NCI-H2081 (cell line): ENCODE measurements at regions not wholly inside any gene's neighbourhood (a gene's known extent, or its start where the extent isn't known, plus 50 kb on each side); places are given as distances from the start of the nearest gene placed in this dataset.
A peak's percentile ranks its signal among the peaks of the same experiment; 100 is the strongest.

ENCODE experiments used
- DNase-seq, 2 experiments: peaks; one replicate each; lab custom pipeline; 2025; lab: John Stamatoyannopoulos, UW

DNA sequence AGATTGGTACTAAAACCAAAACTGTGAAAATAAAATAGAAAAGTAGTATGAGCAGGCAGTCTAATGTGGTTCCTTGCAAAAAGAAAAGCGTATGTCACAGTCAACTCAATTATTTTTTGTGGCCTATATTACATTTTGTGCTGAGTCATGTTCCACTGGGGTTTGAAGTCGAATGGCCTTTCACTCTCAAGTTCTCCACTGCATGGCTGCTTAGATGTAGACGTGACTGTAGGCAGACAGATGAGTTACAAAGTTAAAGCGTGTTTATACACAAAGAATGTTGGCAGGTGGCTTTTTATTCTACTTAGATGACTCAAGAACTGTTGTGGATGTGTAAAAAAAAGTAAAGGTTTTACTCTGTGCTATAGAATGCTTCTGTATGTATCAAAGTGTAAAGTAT lies 133.9 kb downstream of the SLITRK6 start:
- DNase-seq: peak in 1 of 2 experiments; percentile 46

DNA sequence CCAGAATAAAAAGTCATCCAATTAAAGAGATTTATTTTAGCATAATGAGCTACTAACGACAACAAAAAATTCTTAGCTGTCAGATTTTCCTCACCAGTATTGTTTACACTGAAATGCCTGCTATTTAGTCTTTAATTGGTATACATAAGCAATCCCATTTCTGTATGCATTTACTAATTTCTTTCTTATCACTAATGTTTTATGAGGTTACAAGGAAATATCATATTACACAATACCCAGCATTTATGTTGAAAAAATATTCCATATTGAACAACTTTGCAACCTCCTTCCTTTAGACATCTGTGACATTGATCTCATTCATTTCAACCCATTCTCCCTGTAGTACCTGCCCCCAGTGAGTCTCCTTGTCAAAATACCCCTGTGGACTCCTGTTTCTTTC lies 135.4 kb downstream of the SLITRK6 start:
- no peak for DNase-seq

DNA sequence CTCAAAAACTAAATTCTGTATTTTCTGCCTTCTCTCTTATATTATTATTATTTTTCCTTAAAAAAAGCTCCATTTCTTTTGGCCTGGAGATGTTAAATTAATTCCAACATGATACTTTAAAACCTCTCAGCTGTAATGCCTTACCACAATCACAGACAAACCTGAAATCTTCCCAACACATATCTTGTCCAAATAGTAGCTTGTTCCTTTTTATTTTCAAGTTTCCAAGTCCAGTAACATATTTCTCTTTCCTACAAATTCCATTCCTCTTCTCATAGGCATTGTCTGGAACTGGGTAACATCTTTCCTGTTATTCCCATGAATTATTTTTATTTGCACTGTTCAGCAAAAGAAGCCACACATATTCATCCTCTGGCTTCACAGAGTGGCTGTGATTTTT lies 137.0 kb downstream of the SLITRK6 start:
- no peak for DNase-seq

DNA sequence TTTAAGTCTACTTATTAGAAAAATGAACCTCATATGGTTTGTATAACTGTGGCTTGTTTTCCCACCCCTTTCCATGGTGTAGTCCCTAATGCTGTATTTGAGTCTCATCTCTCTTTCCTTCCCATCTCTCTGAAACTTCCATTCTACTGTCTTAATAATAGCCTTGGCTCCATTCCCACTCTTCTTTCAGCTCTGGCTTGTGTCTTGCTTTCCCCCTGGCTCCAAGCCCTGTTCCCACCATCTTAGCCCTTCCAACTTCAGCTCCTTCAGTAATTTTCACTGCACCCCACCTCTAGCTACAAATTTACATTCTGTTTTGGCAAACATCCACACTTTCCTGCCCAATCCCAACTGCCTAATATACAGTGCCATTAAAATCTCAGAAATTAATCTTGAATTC lies 137.5 kb downstream of the SLITRK6 start:
- no peak for DNase-seq

DNA sequence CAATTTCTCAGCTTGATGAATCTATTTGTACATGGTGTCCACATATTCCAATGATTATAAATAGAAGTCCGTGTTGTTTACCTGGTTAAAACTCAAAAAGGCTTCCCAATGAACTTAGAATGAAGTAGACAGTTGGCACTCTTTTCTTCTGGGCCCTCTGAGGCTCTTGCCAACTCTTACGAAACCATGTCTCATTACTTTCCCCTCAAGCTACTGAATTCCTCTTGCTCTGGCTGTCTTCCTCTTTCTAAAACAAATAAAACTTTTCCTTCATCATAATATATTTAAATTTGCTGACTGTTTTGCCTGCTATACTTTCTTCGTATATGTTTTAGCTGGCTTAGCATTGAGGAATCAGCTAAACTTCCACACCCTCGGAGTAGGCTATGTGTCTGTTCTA lies 139.7 kb downstream of the SLITRK6 start:
- DNase-seq: no peak

DNA sequence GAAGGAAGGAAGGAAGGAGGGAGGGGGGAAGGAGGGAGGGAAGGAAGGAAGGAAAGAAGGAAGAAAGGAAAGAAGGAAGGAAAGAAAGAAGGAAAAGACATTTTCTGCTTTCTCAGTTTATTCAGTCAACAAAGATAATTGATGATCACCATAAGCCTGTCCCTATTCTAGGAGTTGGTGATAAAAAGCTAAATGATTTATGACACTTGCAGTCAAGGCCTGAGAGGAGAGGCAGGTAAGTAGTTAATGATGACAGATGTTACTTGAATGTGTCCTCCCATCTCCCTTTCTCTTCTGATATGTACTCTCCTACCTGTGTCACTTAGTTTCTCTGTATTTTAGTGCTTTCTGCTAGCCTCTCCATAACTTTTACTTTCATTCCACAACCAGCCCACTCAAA lies 141.3 kb downstream of the SLITRK6 start:
- DNase-seq: no peak

DNA sequence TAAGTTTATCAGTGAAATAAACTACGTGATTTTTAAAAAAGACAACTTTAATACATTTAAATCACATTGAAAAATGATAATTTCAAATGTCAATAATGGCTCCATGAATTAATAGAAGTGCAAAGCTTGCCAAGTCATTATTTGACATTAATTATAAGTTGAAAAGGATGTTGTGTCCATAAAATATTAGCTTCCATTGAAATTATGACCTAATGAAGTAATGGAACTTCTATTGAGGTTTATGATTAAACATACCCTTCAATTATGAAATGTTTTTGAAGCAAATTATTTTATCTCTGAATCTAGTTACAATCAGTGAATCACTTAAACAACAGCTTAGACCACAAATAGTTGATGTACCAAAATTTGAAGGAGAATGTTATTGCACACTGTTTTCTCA lies 144.2 kb downstream of the SLITRK6 start:
- DNase-seq: no peak

DNA sequence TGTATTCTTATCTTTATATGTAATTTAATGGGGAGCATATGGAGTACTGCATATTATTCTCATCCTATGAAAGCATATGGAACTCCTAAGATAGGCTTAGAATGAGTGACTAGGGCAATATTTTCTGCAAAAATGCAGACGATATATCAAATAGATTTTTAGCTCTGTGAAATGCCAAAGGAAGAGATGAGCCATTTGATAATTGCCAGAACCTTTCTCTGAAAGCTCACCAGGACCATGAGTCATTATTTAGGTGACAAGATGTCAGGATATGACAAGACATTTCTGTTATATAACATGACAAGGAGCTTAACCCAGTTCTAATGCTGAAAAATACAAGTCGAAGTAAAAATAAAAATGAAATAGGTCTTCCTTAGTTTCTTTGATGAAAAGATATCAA lies 145.0 kb downstream of the SLITRK6 start:
- DNase-seq: no peak

DNA sequence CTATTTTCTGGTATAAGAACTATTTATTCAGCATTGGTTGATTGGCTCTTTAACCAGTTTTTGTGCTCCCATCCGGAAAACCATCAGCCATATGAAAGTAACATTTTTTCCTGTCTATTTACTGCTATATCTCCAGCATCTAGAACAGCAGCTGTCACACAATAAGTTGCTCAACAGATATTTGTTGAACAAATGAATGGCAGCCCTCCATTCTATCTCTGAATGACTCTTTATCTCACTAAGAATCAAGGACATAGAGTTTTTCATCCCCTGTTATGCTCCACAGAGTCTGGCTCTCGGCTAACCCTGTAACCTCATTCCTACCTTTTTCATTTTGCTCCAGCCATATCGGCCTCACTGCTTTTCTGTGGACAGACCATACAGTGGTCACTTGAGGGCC lies 145.5 kb downstream of the SLITRK6 start:
- no peak for DNase-seq

DNA sequence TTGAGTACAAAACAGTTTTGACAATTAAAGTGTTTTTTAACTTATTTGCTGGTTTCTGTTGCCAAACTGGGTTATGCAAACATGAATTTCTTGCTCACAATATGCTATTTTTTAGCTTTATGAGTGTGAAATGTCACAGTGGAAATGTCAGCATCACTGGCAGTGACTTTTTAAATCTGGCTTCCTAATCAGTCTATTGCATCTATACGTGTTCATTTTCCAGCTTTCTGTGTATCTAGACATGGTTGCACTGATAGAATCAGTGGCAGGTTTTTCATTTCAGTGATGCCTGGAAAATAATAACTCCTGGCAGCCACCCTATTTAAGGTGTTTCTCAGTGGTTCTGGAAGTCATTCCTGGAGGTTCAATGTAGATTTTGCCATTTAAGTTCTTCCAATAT lies 146.7 kb downstream of the SLITRK6 start:
- no peak for DNase-seq

DNA sequence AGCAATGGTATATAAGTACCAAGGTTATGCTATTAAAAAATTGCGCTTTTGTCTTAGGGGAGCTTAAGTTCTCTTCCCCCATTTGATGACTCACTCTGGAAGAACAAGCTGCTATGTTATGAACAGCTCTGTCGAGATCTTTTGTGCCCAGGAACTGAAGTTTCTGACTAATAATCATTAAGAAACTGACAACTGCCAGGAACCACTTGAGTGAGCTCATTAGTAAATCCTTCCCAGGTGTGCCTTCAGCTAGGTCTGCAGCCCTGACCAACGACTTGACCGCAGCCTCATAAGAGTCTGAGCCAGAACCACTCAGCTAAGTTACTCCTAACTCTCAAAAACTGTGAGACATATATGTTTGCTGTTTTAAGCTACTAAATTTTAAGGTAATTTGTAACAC lies 147.8 kb downstream of the SLITRK6 start:
- DNase-seq: no peak

DNA sequence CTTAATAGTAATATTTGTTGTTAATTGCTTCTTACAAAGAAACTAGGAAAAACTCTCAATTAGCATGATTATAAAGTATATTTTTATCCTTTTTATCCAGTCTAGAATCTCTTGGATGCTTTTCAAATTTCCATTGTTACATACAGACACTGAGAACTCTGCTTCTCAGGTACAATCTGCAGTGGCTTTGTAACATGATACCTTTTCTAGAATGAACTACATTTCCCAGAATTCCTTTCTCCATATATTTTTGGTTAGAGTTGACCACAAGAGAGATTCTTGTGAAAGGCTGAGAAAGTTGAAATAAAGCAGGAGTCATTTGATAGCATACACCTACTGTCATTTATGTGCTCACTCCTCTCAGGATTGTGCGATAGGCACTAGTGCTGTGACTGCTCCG lies 148.6 kb downstream of the SLITRK6 start:
- DNase-seq: no peak

DNA sequence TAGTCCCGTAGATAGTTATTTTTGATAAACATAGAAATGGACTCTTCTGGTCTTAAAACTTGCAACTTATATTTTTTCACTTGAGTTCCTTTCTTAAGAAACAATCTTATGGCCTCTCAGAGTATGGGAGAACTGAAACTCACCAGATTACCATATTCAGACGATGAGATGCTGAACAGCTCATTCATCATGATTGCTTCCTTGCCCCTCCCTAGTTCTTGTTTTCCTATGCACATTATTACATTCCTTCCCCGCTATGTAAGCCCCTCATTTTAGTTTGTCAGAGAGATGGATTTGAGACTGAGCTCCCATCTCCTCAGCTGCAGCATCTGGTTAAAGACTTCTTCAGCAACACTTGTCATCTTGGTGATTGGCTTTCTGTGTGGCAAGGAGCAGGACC lies 158.5 kb downstream of the SLITRK6 start:
- no peak for DNase-seq

DNA sequence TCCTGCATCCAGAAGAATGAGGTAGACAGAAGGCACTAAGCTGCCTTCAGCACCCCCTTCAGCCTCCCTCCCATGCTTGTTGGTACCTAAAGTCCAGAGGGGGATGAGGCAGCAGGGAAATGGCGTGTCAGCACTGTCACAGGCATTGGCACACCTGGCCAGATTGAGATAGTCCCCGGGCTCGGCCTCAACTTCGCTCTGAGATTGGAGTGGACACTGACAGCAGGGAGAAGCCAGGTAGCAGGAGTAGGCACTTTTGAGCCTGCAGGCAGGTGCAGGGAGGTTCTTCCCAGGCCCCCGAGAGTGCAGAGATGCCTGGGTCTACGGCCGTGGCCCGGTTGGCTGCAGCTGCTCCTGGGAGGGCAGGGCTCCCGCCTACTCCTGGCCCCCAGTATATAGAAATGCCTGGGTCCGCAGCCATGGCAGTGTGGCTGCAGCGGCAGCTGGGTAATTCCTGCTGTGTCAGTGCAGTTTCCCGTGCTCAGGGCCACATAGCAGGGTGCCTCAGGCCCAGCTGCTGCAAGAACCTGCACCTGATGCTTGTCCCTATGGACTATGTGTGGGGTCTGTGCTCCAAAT lies 160.3 kb downstream of the SLITRK6 start:
- DNase-seq: peak; percentile 31 to 82

DNA sequence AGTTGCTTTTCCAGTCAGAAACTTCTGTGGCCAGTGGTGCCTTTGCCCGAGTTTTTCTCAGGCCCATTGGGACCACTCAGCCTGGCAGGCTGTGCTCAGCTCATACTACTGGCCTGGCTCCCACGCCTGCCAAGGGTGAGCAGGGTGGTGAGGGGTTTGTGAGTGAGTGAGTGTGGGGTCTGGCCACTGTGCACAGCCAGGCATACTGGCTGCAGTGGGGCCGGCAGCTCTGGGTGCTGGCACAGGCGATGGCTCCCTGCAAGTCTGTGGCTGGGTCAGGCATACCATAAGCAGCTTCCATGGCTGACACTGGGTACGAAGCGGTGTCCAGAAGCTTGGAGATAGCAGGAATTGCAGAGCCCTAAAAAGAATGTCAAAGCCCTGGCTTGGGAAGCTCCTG lies 161.0 kb downstream of the SLITRK6 start:
- no peak for DNase-seq

DNA sequence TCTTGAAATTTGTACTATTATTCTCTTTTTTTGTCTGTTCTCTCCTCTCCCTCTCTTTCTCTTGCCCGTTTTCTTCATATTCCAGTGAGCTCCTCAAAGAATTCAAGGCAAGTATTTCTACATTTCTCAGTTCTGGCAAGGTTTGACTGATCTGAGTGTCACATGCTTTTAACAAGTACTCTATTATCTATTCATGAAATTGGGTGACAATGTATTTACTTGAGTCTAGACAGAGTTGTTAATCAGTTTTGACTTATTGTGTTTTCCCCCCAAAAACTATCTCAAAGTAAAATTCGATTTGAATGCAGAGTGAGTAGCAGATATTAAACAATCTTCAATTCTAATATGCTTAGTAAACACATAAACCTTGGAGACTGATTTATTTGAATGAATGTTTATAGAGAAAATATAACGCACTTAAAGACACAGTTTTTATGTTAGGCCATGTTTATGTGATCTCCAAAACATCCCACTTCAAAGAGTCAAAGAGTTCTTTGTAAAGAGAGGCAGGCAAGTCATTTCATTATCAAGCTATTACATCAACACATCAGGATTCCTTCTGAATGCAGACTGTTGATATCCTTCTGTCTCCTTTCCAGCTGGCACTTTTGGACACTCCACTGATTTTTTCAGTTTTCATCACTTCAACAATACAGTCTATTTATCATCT lies 166.6 kb downstream of the SLITRK6 start:
- DNase-seq: no peak

DNA sequence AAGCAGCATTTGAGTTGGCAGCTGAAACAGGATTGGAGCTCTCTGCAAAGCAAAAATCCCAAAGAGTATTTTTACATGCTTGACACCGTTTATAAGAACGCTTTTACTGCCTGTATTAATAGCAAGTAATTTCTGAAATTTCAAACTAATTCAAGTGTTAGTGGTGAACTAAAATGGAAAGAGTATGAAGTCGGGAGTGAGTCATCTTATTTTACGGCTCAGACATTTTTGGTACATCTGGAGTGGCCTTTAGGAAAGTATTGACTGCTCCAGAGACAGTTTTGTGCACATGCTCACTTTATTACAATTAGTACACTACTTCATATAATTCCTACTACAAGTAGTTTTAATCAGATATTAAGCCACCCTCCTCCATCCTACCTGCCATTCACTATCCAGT lies 167.4 kb downstream of the SLITRK6 start:
- no peak for DNase-seq

DNA sequence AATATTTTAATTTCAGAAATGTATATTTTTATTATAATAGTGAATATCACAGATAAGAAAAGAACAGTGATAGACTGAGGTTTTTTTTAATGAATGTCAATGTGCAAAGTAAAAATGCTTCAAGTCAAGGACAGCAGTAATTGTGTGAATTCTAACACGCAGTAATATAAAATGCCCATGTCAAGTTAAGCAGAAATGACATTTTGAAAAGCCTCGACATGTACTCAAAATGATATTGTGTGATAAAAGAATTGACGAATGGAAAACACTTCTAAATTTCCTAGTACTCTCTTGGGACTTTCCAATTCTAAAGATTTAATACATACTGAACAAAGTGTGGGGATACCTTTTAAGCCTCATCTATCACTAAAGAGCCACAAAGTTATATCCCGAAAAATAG lies 172.6 kb downstream of the SLITRK6 start:
- no peak for DNase-seq

DNA sequence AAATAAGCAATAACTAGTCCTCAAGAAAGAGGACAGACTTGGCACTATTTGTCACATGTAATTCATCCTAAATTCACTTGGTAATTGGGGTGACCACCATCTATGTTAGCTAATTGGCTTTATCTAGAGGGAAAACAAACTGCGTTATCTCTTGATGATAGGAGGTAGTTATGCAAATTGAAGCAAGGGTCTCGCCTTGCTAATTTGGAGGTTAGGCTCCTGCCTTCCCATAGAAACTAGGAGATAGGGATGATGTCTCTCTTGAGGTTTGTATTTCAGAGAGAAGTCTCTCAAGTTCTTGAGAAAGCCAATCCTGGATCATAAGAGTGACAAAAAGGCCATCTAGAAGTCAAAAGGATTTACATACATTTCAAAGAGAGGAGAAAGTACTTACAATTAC lies 179.9 kb downstream of the SLITRK6 start:
- DNase-seq: no peak

DNA sequence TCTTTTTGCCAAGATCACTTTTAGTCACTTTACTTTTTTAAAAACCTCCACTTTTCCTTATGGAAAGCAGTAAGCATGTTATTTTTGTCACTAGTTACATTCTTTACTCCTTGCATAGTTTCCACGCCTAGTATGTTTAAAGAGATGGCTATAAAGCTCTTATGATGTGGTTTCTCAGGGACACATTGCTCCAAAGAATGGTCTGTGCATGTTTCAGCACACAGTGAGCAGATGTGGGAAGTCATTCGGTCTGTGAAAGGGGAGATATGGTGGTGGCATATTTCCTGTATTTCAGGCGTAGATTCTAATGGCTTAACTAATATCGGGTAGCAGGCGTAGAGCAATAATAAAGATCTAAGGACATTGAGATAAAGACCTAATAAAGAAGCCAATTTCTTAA lies 180.7 kb downstream of the SLITRK6 start:
- DNase-seq: no peak

DNA sequence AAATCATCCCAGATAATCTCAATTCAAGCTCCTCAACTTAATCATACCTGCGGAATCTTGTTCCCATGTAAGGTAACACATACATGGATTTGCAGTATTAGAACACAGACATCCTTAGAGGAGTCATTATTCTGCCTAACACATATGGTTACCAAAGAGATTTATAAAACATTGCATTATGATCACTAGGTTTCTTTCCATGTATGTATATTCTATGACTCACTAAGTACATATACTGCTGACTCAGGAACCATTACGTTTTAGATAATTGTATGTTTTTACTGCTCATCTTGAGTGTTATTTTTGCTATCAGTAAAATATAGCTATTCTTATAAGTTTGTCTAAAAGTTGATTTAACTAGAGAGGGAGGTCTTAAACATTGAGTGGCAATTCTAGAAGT lies 182.9 kb downstream of the SLITRK6 start:
- no peak for DNase-seq

DNA sequence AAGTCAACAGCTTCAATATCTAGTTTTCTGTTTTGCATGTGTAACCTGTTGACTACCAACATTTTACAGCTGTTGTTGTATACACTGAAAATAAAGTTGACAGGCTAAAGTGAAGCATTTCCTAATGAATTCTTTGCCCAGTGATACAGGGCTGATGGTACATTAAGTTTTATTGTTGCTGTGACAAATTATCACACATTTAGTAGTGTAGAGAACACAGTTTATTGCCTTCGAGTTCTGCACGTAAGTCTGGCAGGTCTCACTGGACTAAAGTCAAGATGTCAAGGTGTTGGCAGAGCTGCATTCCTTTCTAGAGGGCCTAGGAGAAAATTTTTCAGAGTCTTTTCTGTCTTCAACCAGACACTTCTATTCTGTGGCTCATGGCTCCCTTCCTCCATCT lies 184.2 kb downstream of the SLITRK6 start:
- DNase-seq: no peak

DNA sequence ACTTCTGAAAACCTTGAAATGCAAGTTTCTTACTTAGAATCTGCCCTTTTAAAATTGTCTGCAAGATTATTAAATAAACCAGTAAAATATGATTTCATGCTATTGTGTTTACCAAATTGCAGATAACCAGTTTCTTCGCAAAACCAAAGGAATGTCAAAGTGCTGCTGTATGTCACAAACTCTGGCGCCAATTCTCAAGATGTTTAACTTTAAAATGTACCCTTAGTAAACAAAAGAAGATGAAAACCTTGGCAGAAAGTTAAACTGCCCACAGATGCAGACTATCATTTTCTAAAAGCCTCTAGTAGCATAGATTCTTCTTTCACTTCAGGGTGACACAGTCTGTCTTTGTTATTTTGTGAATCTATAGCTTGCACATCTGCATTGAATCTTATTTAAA lies 189.2 kb downstream of the SLITRK6 start:
- no peak for DNase-seq

DNA sequence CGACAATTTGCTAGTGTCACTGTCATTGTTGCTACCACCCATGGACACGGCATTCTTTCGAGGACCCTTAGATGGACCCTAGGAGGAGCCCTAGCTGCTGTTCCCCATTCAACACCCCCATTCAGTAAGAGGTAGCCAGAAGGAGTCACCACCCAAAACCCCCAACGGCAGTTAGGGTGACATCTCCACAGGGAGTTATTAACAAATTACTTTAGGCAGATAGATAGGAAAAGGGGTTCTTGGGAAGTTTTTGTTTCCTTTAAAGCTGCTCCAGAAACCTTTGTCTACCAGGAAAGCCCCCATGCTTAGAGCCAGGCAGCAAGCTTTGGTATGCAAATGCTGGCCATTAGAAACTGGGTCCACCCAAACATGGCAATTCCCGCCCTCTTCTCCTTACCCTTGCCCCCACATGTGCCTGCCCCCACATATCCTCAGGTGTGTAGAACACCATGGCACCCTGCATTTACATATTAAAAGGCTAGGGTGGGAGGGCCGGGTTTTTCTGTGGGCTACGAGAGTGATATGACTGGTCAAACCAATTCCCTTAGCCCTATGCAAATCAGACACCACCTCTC lies 190.9 kb downstream of the SLITRK6 start:
- no peak for DNase-seq
